SW 1271 (cell line): ENCODE measurements at regions not wholly inside any gene's neighbourhood (a gene's known extent, or its start where the extent isn't known, plus 50 kb on each side); places are given as distances from the start of the nearest gene placed in this dataset.

ENCODE experiments used
- DNase-seq, 2 experiments: peaks; one replicate each; lab custom pipeline; 2025; lab: John Stamatoyannopoulos, UW

- no peak for DNase-seq
Observed at GRCh38 chr3:180341516-180341915, 260.4 kb upstream of the TTC14 start.

- DNase-seq = no peak
Observed at GRCh38 chr3:180351601-180352000, 250.4 kb upstream of the TTC14 start.

DNA sequence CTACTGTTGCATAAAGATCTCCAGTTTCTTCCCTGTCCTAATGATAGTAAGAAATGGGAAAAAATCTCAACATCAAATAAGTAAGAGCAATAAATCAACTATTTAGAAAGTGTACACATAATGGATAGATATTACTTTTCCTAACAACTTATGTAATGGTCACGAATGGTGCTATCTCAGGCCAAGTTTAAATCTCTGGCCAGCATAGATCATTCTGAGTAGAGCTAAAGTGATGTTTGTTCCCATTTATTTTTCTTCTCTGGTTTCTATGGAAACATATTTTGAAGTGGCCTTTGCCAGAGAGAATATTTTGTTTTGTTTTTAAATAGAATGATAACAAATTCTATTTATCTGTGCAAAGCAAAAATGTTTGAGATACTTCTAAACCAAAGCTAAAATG is 249.7 kb upstream of the TTC14 start:
- DNase-seq = no peak

GRCh38 chr3:180354214-180354613 is 247.7 kb upstream of the TTC14 start:
- no peak for DNase-seq

- DNase-seq = no peak
Observed at GRCh38 chr3:180358179-180358578, 243.8 kb upstream of the TTC14 start.

DNA sequence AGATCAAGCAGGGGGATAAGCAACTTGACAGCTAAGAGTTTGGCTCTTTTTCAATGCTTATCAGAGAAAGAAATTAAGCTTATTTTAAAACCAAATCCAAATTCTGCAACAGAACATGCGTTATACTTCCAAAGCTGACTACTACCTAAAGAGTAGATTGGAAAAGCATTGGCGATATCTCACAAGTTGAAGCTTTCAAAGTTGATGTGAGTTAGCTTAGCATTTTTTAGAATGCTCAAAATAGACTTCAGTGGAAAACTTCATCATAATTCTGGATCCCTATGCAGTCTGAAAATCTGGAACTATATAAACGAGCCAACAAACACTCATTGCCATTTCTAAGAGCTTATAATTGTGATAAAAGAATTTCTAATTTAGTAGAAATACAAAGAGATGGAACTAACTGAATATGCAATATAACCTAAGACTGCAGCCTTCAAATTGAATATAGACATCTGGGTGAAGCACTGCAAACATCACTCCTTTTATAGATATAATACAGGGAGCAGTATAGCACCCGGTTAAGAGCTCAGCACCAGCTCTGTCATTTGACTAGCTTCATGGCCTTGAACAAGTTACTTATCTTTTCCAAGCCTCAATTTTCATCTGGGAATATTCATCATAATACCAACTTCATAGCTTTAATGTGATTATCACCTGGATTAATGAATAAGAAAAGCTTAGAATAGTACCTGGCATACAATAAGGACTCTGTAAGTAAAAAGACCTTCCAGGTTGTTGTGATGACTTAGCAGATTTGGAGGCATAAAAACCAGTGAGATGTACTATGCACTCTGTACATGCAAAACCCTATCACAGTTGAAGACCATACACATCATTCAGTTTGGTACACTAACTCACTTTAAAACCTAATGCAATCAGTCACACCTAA is 242.7 kb upstream of the TTC14 start:
- no peak for DNase-seq

DNA sequence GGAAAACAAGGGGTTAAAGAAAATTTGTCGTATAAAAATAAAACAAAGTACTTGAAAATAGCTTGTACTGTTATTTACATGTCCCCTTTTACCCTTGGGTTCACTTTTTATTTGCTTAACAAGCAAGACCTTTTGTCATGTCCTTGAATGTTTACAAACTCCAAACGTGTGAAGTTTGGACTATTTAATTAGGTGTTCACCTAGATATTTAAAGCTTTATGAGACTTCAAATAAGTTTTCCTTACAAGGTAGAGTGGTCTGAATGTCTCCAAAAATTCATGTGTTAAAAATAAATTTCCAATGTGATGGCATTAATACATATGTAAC is 242.0 kb upstream of the TTC14 start:
- DNase-seq = no peak

GRCh38 chr3:180362081-180362480 is 239.9 kb upstream of the TTC14 start:
- DNase-seq = no peak

- DNase-seq = no peak
Observed at GRCh38 chr3:180375831-180376230, 226.1 kb upstream of the TTC14 start.

- DNase-seq = no peak
Observed at GRCh38 chr3:180378496-180378895, 223.5 kb upstream of the TTC14 start.

- no peak for DNase-seq
Observed at GRCh38 chr3:180382638-180383180, 219.3 kb upstream of the TTC14 start.

DNA sequence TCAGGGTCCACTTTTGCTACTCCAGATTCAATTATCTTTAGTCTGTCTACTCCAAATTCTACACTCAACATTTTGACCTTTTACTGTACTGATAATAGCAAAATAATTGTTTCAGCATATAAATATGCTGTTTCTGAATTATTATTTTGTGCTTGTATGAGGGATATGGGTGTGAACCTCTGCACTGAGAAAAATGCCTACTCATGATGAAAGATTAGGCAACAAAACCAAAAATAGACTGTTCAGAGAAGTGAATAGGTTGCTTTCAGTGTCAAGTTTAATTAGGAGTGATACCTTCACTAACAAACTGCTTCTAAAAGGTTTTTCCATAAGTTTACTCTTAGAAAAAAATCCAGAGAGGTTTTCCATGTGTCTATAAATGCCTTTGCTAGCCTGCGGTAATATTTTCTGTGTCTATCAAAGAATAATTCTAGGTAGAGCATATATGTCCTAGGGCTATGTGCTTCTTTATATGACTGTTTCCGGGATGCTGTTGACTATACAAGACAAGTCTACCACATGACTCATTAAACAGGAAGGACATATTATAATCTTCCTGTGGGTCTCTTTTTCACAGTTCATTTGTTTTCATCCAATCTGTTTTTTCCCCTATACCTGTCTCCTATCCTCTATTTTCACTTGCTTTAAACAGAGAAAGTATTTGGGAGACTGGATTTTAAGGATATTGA is 218.5 kb upstream of the TTC14 start:
- DNase-seq = no peak

DNA sequence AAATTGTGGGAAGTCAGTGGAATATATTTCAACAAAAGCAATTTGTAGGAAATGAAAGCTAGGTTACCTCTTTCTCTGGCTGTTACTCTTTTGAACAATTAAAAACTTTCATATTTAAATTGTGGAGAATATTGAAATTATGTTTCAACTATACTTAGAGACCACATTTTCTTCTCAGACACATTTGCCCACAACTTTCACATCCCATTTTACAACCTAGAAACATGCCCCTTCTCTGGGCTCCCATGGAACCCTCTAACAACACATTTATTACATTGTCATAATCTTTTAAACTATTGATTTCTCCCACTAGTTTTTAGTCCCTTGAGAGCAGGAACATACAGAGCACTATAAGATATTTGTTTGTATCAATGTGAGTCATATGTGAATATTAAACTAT is 211.7 kb upstream of the TTC14 start:
- no peak for DNase-seq

GRCh38 chr3:180391001-180391400 is 211.0 kb upstream of the TTC14 start:
- DNase-seq = no peak

GRCh38 chr3:180401226-180401625 is 200.7 kb upstream of the TTC14 start:
- no peak for DNase-seq

GRCh38 chr3:180402471-180403073 is 199.4 kb upstream of the TTC14 start:
- DNase-seq = no peak

GRCh38 chr3:180403156-180403555 is 198.8 kb upstream of the TTC14 start:
- DNase-seq = no peak

DNA sequence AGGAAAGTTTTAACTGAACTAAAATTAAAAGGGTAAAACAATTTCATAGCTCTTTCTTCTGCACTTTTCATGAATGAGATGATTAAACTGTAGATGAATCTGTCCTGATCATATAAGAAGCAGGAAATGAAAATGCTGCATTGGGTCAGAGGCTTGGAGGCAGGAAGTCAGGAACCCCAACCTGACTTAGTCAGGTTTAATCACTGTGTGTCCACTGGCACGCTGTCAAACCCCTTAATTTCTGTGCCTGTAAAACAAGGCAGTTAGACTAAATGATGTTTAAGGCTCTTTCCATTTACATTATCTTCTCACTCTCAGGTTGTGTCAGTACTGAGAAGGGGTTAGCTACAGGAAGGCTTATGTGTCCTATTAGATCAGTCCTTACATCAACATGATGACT is 193.3 kb upstream of the TTC14 start:
- peak in 1 of 2 experiments; percentile 22 for DNase-seq

- DNase-seq = peak; percentile 13 to 23
Observed at GRCh38 chr3:180409170-180409569, 192.8 kb upstream of the TTC14 start.

DNA sequence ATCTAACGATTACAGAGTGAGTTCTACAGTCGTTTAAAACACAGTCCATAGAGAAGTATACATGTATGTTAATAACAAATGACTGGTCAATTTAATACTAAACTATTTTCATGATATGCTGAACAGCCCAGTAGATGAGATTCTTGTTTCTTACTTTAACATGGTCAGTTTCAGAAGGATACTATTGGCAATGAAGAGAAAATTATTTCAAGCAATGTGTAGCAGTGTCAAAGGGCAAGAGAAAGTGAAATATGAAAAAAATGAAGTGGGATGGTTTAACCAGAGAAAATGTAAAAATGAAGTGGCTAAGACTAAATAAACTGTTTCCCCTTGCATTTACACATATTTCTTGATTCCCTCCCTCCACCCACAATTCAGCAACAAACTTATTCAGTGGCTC is 192.1 kb upstream of the TTC14 start:
- no peak for DNase-seq

GRCh38 chr3:180414157-180414556 is 187.8 kb upstream of the TTC14 start:
- no peak for DNase-seq

GRCh38 chr3:180416111-180416594 is 185.8 kb upstream of the TTC14 start:
- DNase-seq = no peak

DNA sequence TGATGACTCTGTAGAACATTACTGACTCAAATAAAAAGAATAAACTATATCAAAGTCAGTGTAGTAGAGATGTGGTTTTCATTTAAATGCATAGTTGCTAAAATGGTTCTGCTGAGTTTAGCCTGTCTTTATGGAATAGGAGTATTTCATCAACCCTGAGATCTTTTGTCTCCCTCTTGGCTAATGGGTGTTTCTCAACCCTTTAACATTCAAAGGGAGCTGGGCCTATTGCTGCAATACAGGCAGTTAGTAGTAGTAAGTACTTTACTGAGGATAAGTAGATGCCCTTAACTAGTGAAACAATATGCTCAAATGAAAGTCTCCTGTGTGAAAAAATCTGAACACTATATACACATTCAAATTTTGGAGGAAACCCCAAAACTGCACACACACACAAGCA is 184.7 kb upstream of the TTC14 start:
- no peak for DNase-seq
